ENCODE measurements at regions not wholly inside any gene's neighbourhood (a gene's known extent, or its start where the extent isn't known, plus 50 kb on each side); places are given as distances from the start of the nearest gene placed in this dataset.

GRCh38 chr10:33552290-33552689 lies 217.8 kb upstream of the NRP1 start:
- TF ChIP-seq RAD21 (IDR thresholded peaks at IDR 0.05; ENCODE audit: low read depth) (no peak), TEAD4 (IDR thresholded peaks at IDR 0.05) (no peak)
